H1 (cell line): ENCODE measurements at regions not wholly inside any gene's neighbourhood (a gene's known extent, or its start where the extent isn't known, plus 50 kb on each side); places are given as distances from the start of the nearest gene placed in this dataset.

Experiments used
- CTCF ChIA-PET: fragments of 300-600 bp; sonication (Branson Sonifier 250); formaldehyde crosslinking; loops from one replicate; lab custom pipeline; 2021; ENCODE audit not compliant: partially characterized antibody; lab: Charles Lee
- POLR2A ChIA-PET: fragments of 300-600 bp; sonication (Branson Sonifier 250); formaldehyde crosslinking; loops from one replicate; lab custom pipeline; 2021; ENCODE audit warnings: inconsistent platforms; ENCODE audit not compliant: partially characterized antibody; lab: Charles Lee
- DNase-seq, 2 experiments: peaks; one replicate each; pipeline versions ENCODE4 v3.0.0 to v3.0.0-alpha.2; 2010 to 2022; ENCODE audit warnings: low spot score in 2 of 2, low read depth in 1 of 2, mixed read lengths in 1 of 2
- FAIRE-seq: peaks from 2 replicates; lab custom pipeline; 2011; peaks lifted over from hg19 to GRCh38; lab: Jason Lieb, UNC
- H2AFZ ChIP-seq: 2 replicates; pipeline ENCODE4 v1.8.1; 2012; ENCODE audit warnings: low read length, inconsistent platforms
- H2AK5ac ChIP-seq: 2 replicates; pipeline ENCODE4 v1.6.1; 2013; ENCODE audit warnings: low read depth, low read length
- H2BK120ac ChIP-seq: replicated peaks from 2 replicates; pipeline ENCODE3; 2013; ENCODE audit warnings: low read depth, low read length, inconsistent platforms
- H2BK12ac ChIP-seq: 2 replicates; pipeline ENCODE4 v1.6.1; 2013; ENCODE audit warnings: low read depth, low read length
- H2BK15ac ChIP-seq: 2 replicates; pipeline ENCODE4 v1.6.1; 2013; ENCODE audit warnings: low read length
- H2BK20ac ChIP-seq: 2 replicates; pipeline ENCODE4 v1.6.1; 2013; ENCODE audit warnings: low read length
- H2BK5ac ChIP-seq: 2 replicates; pipeline ENCODE4 v1.6.1; 2013; ENCODE audit warnings: low read depth, low read length
- H3K14ac ChIP-seq: 2 replicates; pipeline ENCODE4 v1.6.1; 2013; ENCODE audit warnings: inconsistent platforms; ENCODE audit not compliant: insufficient read length
- H3K18ac ChIP-seq: 2 replicates; pipeline ENCODE4 v1.6.1; 2013; ENCODE audit warnings: low read length; ENCODE audit errors: extremely low read depth
- H3K23ac ChIP-seq: 2 replicates; pipeline ENCODE4 v1.6.1; 2013; ENCODE audit warnings: inconsistent platforms; ENCODE audit not compliant: insufficient read length
- H3K23me2 ChIP-seq: 2 replicates; pipeline ENCODE4 v1.6.1; 2013; ENCODE audit warnings: low read depth, low read length
- H3K27ac ChIP-seq: 2 replicates; pipeline ENCODE4 v1.6.1; 2011; ENCODE audit warnings: low read depth, low read length, inconsistent platforms
- H3K27me3 ChIP-seq, 4 experiments: replicated peaks in 1 of 4; 1 replicate in 1 of 4; 2 replicates in 3 of 4; pipeline versions ENCODE4 v1.6.1 to v1.8.1; 2011 to 2013; ENCODE audit warnings: low read length in 3 of 4, mild to moderate bottlenecking in 3 of 4, inconsistent platforms in 2 of 4, mixed read lengths in 2 of 4, moderate library complexity in 1 of 4; ENCODE audit not compliant: control insufficient read depth in 3 of 4, insufficient read depth in 3 of 4; ENCODE audit errors: extremely low read depth in 1 of 4
- H3K36me3 ChIP-seq, 4 experiments: 2 replicates each; pipeline versions ENCODE4 v1.6.1 to v1.8.1; 2011 to 2013; ENCODE audit warnings: mild to moderate bottlenecking in 4 of 4, low read length in 3 of 4, moderate library complexity in 2 of 4, control low read depth in 1 of 4, inconsistent platforms in 1 of 4; ENCODE audit not compliant: insufficient read depth in 4 of 4, control insufficient read depth in 2 of 4
- H3K4ac ChIP-seq: replicated peaks from 2 replicates; pipeline ENCODE3; 2013; ENCODE audit warnings: low read length, low read depth, mixed read lengths, inconsistent platforms; ENCODE audit not compliant: insufficient read length
- H3K4me1 ChIP-seq, 4 experiments: replicated peaks in 1 of 4; 1 replicate in 1 of 4; 2 replicates in 3 of 4; pipeline versions ENCODE4 v1.6.1 to v1.8.1; 2011 to 2013; ENCODE audit warnings: low read length in 3 of 4, inconsistent platforms in 2 of 4, mixed read lengths in 1 of 4; ENCODE audit not compliant: insufficient read depth in 4 of 4, control insufficient read depth in 3 of 4
- H3K4me2 ChIP-seq, 2 experiments: 2 replicates each; pipeline versions ENCODE4 v1.6.1 to v1.8.1; 2011 to 2013; ENCODE audit warnings: low read depth in 2 of 2, low read length in 2 of 2, control low read depth in 1 of 2, inconsistent platforms in 1 of 2, mild to moderate bottlenecking in 1 of 2; ENCODE audit not compliant: insufficient read depth in 1 of 2
- H3K4me3 ChIP-seq, 4 experiments: fragments of 200-600, 300-600 bp in 1 of 4; sonication (generic), shearing (Covaris generic), sonication (Bioruptor Twin) in 1 of 4; 2 replicates each; pipeline versions ENCODE4 v1.5.1 to v1.8.1; 2011 to 2016; ENCODE audit warnings: low read length in 4 of 4, low read depth in 3 of 4, control low read depth in 2 of 4, inconsistent platforms in 2 of 4, mild to moderate bottlenecking in 2 of 4, mixed read lengths in 1 of 4, moderate library complexity in 1 of 4; ENCODE audit not compliant: insufficient read depth in 2 of 4; ENCODE audit errors: extremely low read depth in 1 of 4
- H3K56ac ChIP-seq: replicated peaks from 2 replicates; pipeline ENCODE3; 2013; ENCODE audit warnings: low read depth, mild to moderate bottlenecking, mixed read lengths, low read length, inconsistent platforms; ENCODE audit not compliant: insufficient read length
- H3K79me1 ChIP-seq: 2 replicates; pipeline ENCODE4 v1.6.1; 2013; ENCODE audit warnings: low read depth, low read length, control low read depth
- H3K79me2 ChIP-seq, 2 experiments: 2 replicates each; pipeline versions ENCODE4 v1.6.1 to v1.8.1; 2012 to 2013; ENCODE audit warnings: low read length in 2 of 2, mild to moderate bottlenecking in 2 of 2, inconsistent platforms in 1 of 2; ENCODE audit not compliant: insufficient read depth in 2 of 2, control insufficient read depth in 1 of 2
- H3K9ac ChIP-seq, 4 experiments: replicated peaks in 1 of 4; 1 replicate in 1 of 4; 2 replicates in 3 of 4; pipeline versions ENCODE4 v1.6.1 to v1.8.1; 2011 to 2013; ENCODE audit warnings: low read depth in 3 of 4, low read length in 3 of 4, control low read depth in 2 of 4, mild to moderate bottlenecking in 2 of 4, moderate library complexity in 2 of 4, inconsistent platforms in 1 of 4; ENCODE audit errors: extremely low read depth in 1 of 4
- H3K9me3 ChIP-seq, 2 experiments: 2 replicates each; pipeline versions ENCODE4 v1.6.1 to v1.8.1; 2012 to 2013; ENCODE audit warnings: mild to moderate bottlenecking in 2 of 2, moderate library complexity in 2 of 2, control low read depth in 1 of 2, inconsistent platforms in 1 of 2, low read depth in 1 of 2, low read length in 1 of 2, mixed read lengths in 1 of 2; ENCODE audit not compliant: insufficient read depth in 2 of 2
- H4K20me1 ChIP-seq, 2 experiments: replicated peaks in 1 of 2; 2 replicates each; pipeline versions ENCODE3 to v1.8.1; 2011 to 2013; ENCODE audit warnings: inconsistent platforms in 2 of 2, low read length in 2 of 2, mild to moderate bottlenecking in 1 of 2; ENCODE audit not compliant: insufficient read depth in 2 of 2, control insufficient read depth in 1 of 2
- H4K5ac ChIP-seq: 2 replicates; pipeline ENCODE4 v1.6.1; 2013; ENCODE audit warnings: low read length, low read depth, mixed read lengths, inconsistent platforms; ENCODE audit not compliant: insufficient read length
- H4K8ac ChIP-seq: 2 replicates; pipeline ENCODE4 v1.8.0; 2013; ENCODE audit warnings: mild to moderate bottlenecking, moderate library complexity, low read length, inconsistent platforms; ENCODE audit not compliant: insufficient read depth; ENCODE audit errors: extremely low read depth
- H4K91ac ChIP-seq: replicated peaks from 2 replicates; pipeline ENCODE3; 2013; ENCODE audit warnings: low read length, mixed read lengths, inconsistent platforms; ENCODE audit not compliant: insufficient read length
- BCL11A ChIP-seq, 2 experiments: IDR thresholded peaks; one replicate each; pipeline ENCODE4 v1.6.1; 2011; ENCODE audit warnings: low read depth in 2 of 2, low read length in 2 of 2, mild to moderate bottlenecking in 2 of 2
- CBX8 ChIP-seq: fragments of 300-800, 300-1000 bp; sonication (generic); IDR thresholded peaks from 2 replicates; pipeline ENCODE4 v1.7.1; 2016; ENCODE audit warnings: low read depth, low read length, borderline replicate concordance
- CEBPB ChIP-seq: IDR thresholded peaks from 2 replicates; pipeline ENCODE4 v1.6.1; 2012; ENCODE audit warnings: low read depth, low read length
- EGR1 ChIP-seq: IDR thresholded peaks from 2 replicates; pipeline ENCODE4 v1.6.1; 2011; ENCODE audit warnings: low read depth, low read length, borderline replicate concordance
- GABPA ChIP-seq: IDR thresholded peaks from 2 replicates; pipeline ENCODE4 v1.6.1; 2011; ENCODE audit warnings: mild to moderate bottlenecking, low read length, moderate library complexity, borderline replicate concordance; ENCODE audit not compliant: insufficient read depth
- GTF2F1 ChIP-seq: IDR thresholded peaks from 2 replicates; pipeline ENCODE4 v1.6.1; 2012; ENCODE audit warnings: low read depth, low read length, improper control_type of control experiment, borderline replicate concordance
- HDAC6 ChIP-seq: IDR thresholded peaks from one replicate; pipeline ENCODE4 v1.7.1; 2012; ENCODE audit warnings: low read depth, mild to moderate bottlenecking, inconsistent platforms, low read length, moderate library complexity
- NANOG ChIP-seq: IDR thresholded peaks from 2 replicates; pipeline ENCODE4 v1.6.1; 2011; ENCODE audit warnings: low read length, low read depth, mild to moderate bottlenecking, inconsistent platforms; ENCODE audit not compliant: insufficient read depth, poor library complexity, severe bottlenecking
- PHF8 ChIP-seq: fragments of 200-600 bp; sonication (generic); conservative IDR thresholded peaks from 2 replicates; pipeline ENCODE4 v1.7.1; 2012; ENCODE audit warnings: low read depth, mild to moderate bottlenecking, inconsistent platforms, low read length, moderate library complexity
- POLR2AphosphoS5 ChIP-seq: IDR thresholded peaks from 2 replicates; pipeline ENCODE4 v1.6.1; 2011; ENCODE audit warnings: low read depth, low read length
- RXRA ChIP-seq: IDR thresholded peaks from 2 replicates; pipeline ENCODE4 v1.6.1; 2011; ENCODE audit warnings: low read depth, mild to moderate bottlenecking, low read length, moderate library complexity; ENCODE audit not compliant: insufficient read depth
- SAP30 ChIP-seq: fragments of 300-600 bp; sonication (generic); IDR thresholded peaks from 2 replicates; pipeline ENCODE4 v1.7.1; 2012; ENCODE audit warnings: low read length, moderate library complexity, mild to moderate bottlenecking, inconsistent platforms; ENCODE audit not compliant: insufficient read depth, insufficient replicate concordance
- SP4 ChIP-seq: IDR thresholded peaks from 2 replicates; pipeline ENCODE4 v1.6.1; 2012; ENCODE audit warnings: low read length, inconsistent platforms
- SUZ12 ChIP-seq: fragments of 200-600 bp; sonication (generic); IDR thresholded peaks from 2 replicates; pipeline ENCODE4 v1.6.1; 2012; ENCODE audit warnings: mild to moderate bottlenecking, inconsistent platforms, low read length, moderate library complexity, mixed read lengths
- TCF12 ChIP-seq: IDR thresholded peaks from 2 replicates; pipeline ENCODE4 v1.6.1; 2011; ENCODE audit warnings: low read depth, mild to moderate bottlenecking, low read length

DNA sequence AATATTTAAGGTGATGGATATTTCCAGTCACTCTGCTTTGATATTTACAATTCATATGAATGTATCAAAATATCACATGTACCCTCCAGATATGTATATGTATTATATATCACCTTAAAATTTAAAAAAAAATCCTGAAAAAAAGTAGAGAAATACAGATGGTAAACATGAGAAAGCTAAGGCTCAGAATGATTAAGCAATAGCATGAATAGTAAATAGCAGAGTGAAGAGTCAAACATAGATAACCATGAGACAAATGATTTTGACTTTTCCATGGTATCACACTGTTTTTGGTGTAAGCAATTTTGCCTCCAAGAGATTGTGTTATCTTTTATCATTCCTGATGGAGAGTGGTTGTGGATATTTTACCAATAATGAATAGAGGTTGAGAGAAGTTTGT lies 868.8 kb downstream of the CDH11 start:
- H3K9ac ChIP-seq: no peak overlapping the region
- H2BK5ac ChIP-seq: no peak overlapping the region
- no peak overlapping the region for H2BK20ac ChIP-seq
- H2AFZ ChIP-seq: no peak overlapping the region
- CTCF ChIA-PET: no interaction called here
- no peak overlapping the region for H4K91ac ChIP-seq
- no peak overlapping the region for H3K4me3 ChIP-seq
- no peaks in the 10 kb centered on the region for H3K27me3 ChIP-seq
- no peak overlapping the region for H3K56ac ChIP-seq
- FAIRE-seq (no peak), DNase-seq (no peak)
- no peak overlapping the region for H3K18ac ChIP-seq
- H3K79me2 ChIP-seq: no peaks in the 10 kb centered on the region
- H3K27ac ChIP-seq: no peak overlapping the region
- no peaks in the 10 kb centered on the region for H3K4me1 ChIP-seq
- H3K14ac ChIP-seq: no peak overlapping the region
- no peak overlapping the region for H2BK12ac ChIP-seq
- no peaks in the 10 kb centered on the region for H3K79me1 ChIP-seq
- H4K5ac ChIP-seq: no peak overlapping the region
- H2BK120ac ChIP-seq: no peak overlapping the region
- H3K9me3 ChIP-seq: no peaks in the 10 kb centered on the region
- H3K36me3 ChIP-seq: no peaks in the 10 kb centered on the region
- no peaks in the 10 kb centered on the region for H3K23me2 ChIP-seq
- no peaks in the 10 kb centered on the region for H4K20me1 ChIP-seq
- TF ChIP-seq NANOG: no peak
- TF ChIP-seq GABPA: no peak
- TF ChIP-seq PHF8: no peak
- no peak for TF ChIP-seq SP4
- no peak for TF ChIP-seq CEBPB
- TF ChIP-seq RXRA: no peak
- no peak for TF ChIP-seq HDAC6
- TF ChIP-seq CBX8: no peak
- TF ChIP-seq SAP30: no peak
- no peak for TF ChIP-seq BCL11A (IDR thresholded peaks at IDR 0.05; ENCODE audit: low read depth in 2 of 2, low read length in 2 of 2)
- no peak for TF ChIP-seq GTF2F1
- TF ChIP-seq EGR1: no peak
- no peak for TF ChIP-seq TCF12
- no peak for TF ChIP-seq SUZ12
- TF ChIP-seq POLR2AphosphoS5: no peak
- TF ChIP-seq, all 59 proteins: peak for 0
- POLR2A ChIA-PET: no interaction called here
- H3K4ac ChIP-seq: no peak overlapping the region
- no peak overlapping the region for H3K4me2 ChIP-seq
- no peak overlapping the region for H3K23ac ChIP-seq
- no peak overlapping the region for H2AK5ac ChIP-seq
- no peak overlapping the region for H2BK15ac ChIP-seq
- no peak overlapping the region for H4K8ac ChIP-seq
